HG03575 (cell line): ENCODE measurements at regions not wholly inside any gene's neighbourhood (a gene's known extent, or its start where the extent isn't known, plus 50 kb on each side); places are given as distances from the start of the nearest gene placed in this dataset.
"Not testable (repeated sequence)": the region's sequence is repeated elsewhere in the genome, so short reads cannot be mapped to it uniquely, and the experiment has no call there.

Experiments used
- ATAC-seq: cut with Tn5 transposase; IDR thresholded peaks from one replicate; pipeline ENCODE4 v1.9.1; 2021; ENCODE audit not compliant: unreplicated experiment, insufficient number of reproducible peaks, low FRiP score; ENCODE audit errors: extremely low read depth

- not testable (repeated sequence) for ATAC-seq
Observed at GRCh38 chr1:147103416-147104155, 68.7 kb downstream of the PRKAB2 start.

DNA sequence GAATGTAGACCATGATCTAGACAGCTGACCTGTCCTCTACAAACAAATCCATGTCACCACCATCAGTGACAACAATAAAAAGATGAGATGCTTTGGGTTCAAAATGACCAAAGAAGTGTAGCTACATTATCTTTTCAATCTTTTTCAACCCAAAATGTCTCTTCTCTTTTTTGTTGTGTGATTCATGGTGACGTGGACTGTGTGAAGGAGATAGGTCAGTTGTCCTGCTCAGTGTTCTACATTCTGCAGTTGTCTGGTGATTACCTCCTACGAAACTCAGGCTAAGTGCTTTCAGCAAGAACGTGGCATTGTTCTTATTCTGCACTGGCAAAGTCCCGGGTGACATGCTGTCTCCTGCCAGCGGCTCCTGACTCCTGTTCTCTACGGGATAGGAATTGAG lies 73.1 kb downstream of the PRKAB2 start:
- no peak for ATAC-seq

GRCh38 chr1:147098338-147098973 lies 73.8 kb downstream of the PRKAB2 start:
- not testable (repeated sequence) for ATAC-seq

DNA sequence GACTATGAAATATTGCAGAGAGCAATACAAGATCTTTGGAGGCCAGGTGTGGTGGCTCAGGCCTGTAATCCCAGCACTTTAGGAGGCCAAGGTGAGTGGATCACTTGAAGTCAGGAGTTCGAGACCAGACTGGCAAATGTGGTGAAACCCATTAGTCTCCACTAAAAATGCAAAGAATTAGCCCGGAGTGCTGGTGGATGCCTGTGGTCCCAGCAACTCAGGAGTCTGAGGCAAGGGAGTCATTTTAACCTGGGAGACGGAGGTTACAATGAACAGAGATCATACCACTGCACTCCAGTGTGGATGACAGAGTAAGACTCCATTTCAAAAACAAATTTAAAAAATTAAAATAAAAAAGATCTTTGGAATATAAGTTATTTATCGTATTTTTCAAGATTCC lies 76.6 kb downstream of the PRKAB2 start:
- ATAC-seq = no peak

DNA sequence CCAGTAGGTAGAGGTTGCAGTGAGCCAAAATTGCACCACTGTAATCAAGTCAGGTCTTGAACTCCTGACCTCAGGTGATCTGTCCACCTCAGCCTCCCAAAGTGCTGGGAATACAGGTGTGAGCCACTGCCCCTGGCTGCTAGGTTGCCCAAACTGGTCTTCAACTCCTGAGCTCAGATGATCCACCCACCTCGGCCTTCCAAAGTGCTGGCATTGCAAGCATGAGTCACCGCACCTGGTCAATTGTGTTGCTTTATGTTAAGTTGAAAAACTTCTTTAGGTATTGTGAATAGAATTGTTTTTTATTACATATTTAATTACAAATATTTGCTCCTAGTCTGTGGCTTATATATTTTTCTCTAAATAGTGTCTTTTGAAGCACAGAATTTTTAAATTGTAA lies 80.5 kb downstream of the PRKAB2 start:
- ATAC-seq = no peak

DNA sequence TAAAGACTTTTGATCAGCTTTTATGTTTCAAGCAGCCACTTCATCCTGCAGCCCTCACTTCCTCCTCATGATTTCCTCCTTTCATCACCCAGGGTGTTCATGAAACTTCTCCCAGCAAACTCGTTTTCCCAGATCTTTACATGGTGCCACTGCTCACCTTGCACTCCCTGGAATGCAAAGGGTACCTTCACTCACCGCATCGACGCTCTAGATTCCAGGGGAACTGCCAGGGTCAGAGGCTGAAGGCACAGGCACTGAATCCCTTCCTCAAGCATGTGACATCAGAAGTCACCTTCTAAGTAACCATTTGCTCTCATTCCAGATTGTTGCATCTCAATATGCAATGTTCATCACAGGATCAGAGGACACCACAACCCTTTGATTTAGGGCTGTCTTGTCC lies 82.8 kb downstream of the PRKAB2 start:
- ATAC-seq = no peak

DNA sequence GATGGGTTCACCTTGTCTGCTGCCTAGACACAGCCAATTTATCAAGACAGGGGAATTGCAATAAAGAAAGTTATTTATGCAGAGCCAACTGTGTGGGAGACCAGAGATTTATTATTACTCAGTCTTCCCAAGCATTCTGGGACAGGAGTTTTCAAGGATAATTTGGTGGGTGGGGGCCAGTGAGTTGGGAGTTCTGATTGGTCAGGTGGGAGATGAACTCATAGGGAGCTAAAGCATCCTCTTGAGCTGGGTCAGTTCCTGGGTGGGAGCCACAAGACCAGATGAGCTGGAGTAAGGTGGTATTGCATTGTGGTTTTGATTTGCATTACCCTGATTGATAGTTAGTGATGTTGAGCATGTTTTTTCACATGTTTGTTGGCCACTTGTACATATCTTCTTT lies 86.1 kb downstream of the PRKAB2 start:
- no peak for ATAC-seq

- ATAC-seq = peak; percentile 52
Observed at GRCh38 chr1:147084273-147085096, 87.8 kb downstream of the PRKAB2 start.

DNA sequence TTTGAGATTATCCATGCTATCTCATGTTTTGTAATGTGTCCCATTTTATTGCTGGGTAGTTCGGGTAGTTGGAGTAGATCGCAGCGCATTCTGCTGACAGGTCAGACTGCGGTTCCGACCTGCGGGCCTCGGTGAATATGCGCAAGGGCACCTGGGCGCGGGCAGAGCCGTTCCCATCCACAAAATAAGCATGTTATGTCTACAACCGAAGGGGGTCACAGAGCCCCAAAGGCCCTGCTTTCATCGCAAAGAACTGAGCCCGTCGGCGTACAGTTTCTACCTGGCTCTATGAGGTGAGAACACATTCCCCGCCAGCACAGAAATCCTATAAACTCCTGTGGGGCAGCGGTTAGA lies 88.4 kb downstream of the PRKAB2 start:
- no peak for ATAC-seq

- ATAC-seq = no peak
Observed at GRCh38 chr1:147080671-147081394, 91.4 kb downstream of the PRKAB2 start.

DNA sequence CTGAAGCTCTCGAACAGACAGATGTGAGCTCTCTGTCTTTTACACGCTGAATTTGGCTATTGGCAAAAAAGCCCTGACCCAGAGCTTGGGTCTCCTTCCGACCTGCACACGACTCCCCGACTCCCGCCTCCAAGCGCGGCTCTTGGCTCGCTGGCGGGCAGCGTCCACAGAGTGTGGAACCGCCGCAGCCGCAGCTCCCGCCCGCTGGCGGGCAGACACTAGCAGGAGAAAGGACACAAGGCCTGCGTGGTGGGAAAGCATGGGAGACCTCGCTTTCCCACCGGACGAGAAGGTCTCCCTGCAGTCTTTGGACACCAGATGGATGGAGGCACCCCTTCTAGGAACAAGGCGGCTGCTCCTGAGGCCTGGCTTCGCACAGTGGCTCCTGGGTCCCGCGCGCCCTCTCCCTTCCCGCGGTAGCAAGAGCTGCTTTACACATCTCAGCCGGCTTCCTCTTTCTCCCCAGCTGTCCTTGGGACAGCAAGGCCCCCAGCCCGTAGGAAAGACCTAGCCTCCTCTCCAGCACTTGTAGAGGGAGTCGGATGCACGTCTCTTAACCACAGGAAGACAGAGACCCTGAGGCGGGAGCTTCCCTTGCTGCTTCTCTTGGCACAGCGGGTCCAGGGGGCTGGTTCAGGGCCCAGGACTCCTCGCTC lies 92.1 kb downstream of the PRKAB2 start:
- no peak for ATAC-seq

DNA sequence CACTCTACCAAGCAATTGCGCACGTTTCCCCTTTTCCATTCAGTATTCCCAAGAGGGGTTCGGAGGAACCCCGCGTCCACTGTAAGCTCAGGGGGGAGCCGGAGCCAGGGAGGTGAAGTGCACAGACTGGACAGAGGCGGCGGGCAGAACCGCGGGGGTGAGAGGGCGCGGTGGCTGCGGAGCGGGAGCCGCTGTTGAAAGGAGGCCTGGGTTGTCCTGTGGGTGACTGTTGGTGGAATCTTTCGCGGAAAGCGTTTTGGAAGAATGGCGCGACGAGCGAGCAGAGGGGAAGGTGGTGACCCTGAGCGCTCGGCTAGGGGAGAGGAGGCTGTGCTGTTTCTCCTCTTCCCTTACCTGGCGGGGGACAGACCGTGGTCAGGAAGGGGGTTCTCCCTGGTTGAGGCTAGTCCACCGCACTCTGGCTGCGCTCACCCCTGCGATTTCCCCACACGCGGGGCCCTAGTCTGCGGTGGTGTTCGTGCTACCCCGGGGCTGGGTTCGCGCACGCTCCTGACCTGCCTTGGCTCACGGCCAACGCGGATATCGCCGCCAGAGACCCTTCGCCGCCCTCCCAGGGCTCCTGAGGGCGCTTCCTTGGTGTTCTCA lies 92.8 kb downstream of the PRKAB2 start:
- ATAC-seq = no peak

DNA sequence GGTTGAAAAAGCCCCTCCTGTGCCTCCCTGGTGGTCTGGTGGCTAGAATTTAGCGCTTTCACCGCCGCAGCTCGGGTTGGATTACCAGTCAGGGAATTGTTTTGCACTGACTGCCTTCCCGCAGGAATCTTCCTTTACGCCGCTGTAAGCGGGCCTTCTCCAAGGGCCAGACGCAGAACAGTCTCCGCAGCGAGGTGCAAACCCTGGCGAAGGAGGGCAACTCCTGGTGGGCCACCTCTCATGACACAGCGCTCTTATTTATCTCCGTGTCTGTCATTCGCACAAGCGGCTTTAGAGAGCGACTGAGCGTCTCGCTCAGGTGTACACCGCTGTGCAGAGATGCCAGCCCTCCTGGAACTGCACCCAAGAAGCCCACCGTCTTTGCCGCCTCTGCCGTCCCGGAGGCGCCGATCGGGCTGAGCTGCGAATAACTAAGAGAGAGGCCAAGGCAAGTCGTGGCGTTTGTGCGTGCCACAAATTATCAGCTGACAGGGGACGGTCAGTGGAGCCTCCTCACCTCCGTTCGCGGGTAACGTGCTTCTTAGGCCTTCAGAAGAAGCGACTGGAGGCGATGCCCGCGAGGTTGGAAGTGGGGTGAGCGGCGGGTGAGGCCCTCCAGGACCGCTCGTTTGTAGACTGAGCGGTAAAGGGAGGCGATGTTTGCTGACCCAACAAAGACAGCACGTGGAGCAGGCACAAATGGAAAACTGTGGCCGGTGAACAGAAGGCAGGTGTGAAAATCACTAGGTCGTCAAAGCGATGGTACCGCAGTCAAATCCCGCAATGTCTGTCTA lies 93.5 kb downstream of the PRKAB2 start:
- ATAC-seq = no peak

DNA sequence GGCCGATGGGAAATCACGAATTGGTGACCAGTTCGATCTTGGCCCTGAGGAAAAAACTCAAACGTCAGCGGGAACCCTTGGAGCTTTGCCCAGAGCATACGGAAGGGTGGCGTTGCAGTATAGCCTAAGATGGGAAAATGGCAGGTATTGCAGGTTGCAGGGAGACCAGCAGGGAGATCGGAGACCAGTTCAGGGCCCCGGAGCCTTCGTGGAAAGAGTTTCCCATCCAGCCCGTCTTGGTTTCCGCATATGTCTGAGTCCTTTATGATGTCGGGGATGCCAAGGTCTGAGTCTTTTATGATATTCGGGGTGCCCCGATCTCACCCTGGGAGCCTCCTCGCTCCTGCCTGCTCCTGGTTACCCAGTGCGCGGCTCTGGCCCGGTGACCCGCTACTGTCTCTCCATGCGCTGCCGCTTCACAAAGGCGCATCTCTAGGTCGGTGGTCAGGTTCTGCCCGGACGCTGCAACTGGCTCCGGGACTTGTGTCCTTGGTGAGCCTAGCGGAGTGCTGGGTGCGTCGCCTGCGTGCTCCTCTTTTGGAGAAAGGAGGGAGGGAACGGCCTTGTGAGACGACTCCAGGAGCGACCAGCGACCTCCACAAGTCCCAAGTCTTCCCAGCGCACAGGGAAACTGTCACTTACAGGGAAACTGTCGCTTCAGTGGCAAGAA lies 94.2 kb downstream of the PRKAB2 start:
- ATAC-seq = no peak

GRCh38 chr1:147077523-147077922 lies 94.7 kb downstream of the PRKAB2 start:
- ATAC-seq = no peak

DNA sequence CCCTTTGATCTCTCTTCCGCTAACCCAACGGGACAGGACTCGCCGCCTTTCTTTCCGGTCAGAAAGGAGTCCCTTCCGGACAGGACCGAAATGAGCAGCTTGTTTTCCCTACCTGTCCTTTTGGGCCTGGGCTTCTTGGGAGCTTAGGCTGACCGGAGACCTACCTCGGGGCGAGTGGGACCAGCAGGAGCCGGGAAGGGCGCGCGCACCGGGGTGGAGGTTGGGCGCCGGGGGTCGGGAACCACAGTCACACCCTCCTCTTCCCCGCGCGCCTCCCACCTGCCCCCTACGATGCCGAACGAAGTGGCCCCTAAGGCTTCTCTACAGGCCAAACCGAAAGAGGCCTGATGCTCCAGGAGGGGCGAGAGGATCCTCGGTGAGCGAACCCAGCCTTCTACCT lies 95.2 kb downstream of the PRKAB2 start:
- ATAC-seq = no peak

DNA sequence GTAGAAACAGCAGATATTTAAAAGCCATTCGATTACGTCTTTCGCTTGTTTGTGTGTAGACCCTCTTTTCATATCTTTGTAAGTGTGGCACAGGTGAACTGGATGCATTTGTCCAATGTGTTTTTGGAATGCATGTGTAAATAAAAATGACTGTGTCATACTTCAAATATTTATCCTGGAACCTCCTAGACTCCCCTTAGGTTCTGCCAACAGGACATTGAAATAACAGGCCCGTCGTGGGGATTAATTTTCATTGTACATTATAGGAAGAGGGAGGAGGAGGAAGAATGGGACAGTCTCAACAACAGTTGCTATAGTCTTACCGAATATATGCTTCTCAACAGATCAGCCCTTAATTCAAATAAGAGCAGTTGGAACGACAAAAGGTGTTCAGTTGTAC lies 95.8 kb downstream of the PRKAB2 start:
- ATAC-seq = no peak
